ENCODE measurements at regions not wholly inside any gene's neighbourhood (a gene's known extent, or its start where the extent isn't known, plus 50 kb on each side); places are given as distances from the start of the nearest gene placed in this dataset.

- H4K20me1 ChIP-seq (ENCODE audit: insufficient read depth, poor library complexity, severe bottlenecking): no peaks in the 10 kb centered on the region
- no peaks in the 10 kb centered on the region for H3K4me1 ChIP-seq (ENCODE audit: insufficient read depth)
- no peaks in the 10 kb centered on the region for H3K79me2 ChIP-seq
- no peak overlapping the region for H3K27ac ChIP-seq
- H3K9me3 ChIP-seq (ENCODE audit: low read depth): no peaks in the 10 kb centered on the region
- no peak overlapping the region for H2AFZ ChIP-seq
- no peak overlapping the region for H3K4me2 ChIP-seq
- no peaks in the 10 kb centered on the region for H3K9me2 ChIP-seq (replicated peaks; ENCODE audit: insufficient read depth)
- H3K27me3 ChIP-seq: no peaks in the 10 kb centered on the region
- TF ChIP-seq EZH2phosphoT487 (IDR thresholded peaks at IDR 0.05; ENCODE audit: low read depth, severe bottlenecking, unreplicated experiment): no peak
- TF ChIP-seq EZH2 (IDR thresholded peaks at IDR 0.05; ENCODE audit: borderline replicate concordance): no peak
- TF ChIP-seq CTCF (IDR thresholded peaks at IDR 0.05; ENCODE audit: poor library complexity): no peak
- DNase-seq (ENCODE audit: low spot score): no peak
- WGBS (ENCODE audit: low lambda C conversion rate, missing lambda C conversion rate): 38% methylated on average over 3 of the region's 3 CpGs
- no peak overlapping the region for H3K4me3 ChIP-seq
- no peaks in the 10 kb centered on the region for H3K36me3 ChIP-seq (replicated peaks; ENCODE audit: insufficient read depth, low read depth)
These were observed 92.6 kb upstream of the MYRIP start for GRCh38 chr3:39716849-39717248.

- Histone ChIP-seq H3K9me3 (ENCODE audit: low read depth) (no peaks in the 10 kb centered on the region), H3K4me2 (no peak overlapping the region), H2AFZ (no peak overlapping the region), H3K4me3 (no peak overlapping the region), H4K20me1 (ENCODE audit: insufficient read depth, poor library complexity, severe bottlenecking) (no peaks in the 10 kb centered on the region), H3K9me2 (replicated peaks; ENCODE audit: insufficient read depth) (no peaks in the 10 kb centered on the region), H3K27ac (no peak overlapping the region), H3K27me3 (peaks cover 5% of the 10 kb centered on the region), H3K36me3 (replicated peaks; ENCODE audit: insufficient read depth, low read depth) (no peaks in the 10 kb centered on the region), H3K4me1 (ENCODE audit: insufficient read depth) (no peaks in the 10 kb centered on the region), H3K79me2 (no peaks in the 10 kb centered on the region)
- WGBS (ENCODE audit: low lambda C conversion rate, missing lambda C conversion rate): 76% methylated on average over 7 of the region's 7 CpGs
- no peak for DNase-seq (ENCODE audit: low spot score)
- TF ChIP-seq CTCF (IDR thresholded peaks at IDR 0.05; ENCODE audit: poor library complexity) (no peak), EZH2phosphoT487 (IDR thresholded peaks at IDR 0.05; ENCODE audit: low read depth, severe bottlenecking, unreplicated experiment) (no peak), EZH2 (IDR thresholded peaks at IDR 0.05; ENCODE audit: borderline replicate concordance) (no peak)
These were observed 90.5 kb upstream of the MYRIP start for GRCh38 chr3:39718674-39719595.

- 47% methylated on average over 1 of the region's 1 CpG for WGBS (ENCODE audit: low lambda C conversion rate, missing lambda C conversion rate)
These were observed 88.3 kb upstream of the MYRIP start for GRCh38 chr3:39721076-39721475.

More at GRCh38 chr3:39721076-39721475, 88.3 kb upstream of the MYRIP start:
- Histone ChIP-seq H3K9me3 (ENCODE audit: low read depth) (no peaks in the 10 kb centered on the region), H3K4me1 (ENCODE audit: insufficient read depth) (no peaks in the 10 kb centered on the region), H3K79me2 (no peaks in the 10 kb centered on the region), H3K36me3 (replicated peaks; ENCODE audit: insufficient read depth, low read depth) (no peaks in the 10 kb centered on the region), H3K27me3 (peaks cover 5% of the 10 kb centered on the region), H2AFZ (no peak overlapping the region), H3K9me2 (replicated peaks; ENCODE audit: insufficient read depth) (no peaks in the 10 kb centered on the region), H3K27ac (no peak overlapping the region), H3K4me3 (no peak overlapping the region), H3K4me2 (no peak overlapping the region), H4K20me1 (ENCODE audit: insufficient read depth, poor library complexity, severe bottlenecking) (no peaks in the 10 kb centered on the region)
- TF ChIP-seq CTCF (IDR thresholded peaks at IDR 0.05; ENCODE audit: poor library complexity): no peak
- no peak for TF ChIP-seq EZH2phosphoT487 (IDR thresholded peaks at IDR 0.05; ENCODE audit: low read depth, severe bottlenecking, unreplicated experiment)
- no peak for TF ChIP-seq EZH2 (IDR thresholded peaks at IDR 0.05; ENCODE audit: borderline replicate concordance)
- DNase-seq (ENCODE audit: low spot score): no peak

Data from hepatocyte (in vitro differentiated cells).